Activated naive CD4-positive, alpha-beta T cell treated with anti-CD3 and anti-CD28 coated beads, Interleukin-2, amount 50 U/mL, for 72 hours (primary cell): ENCODE measurements at regions not wholly inside any gene's neighbourhood (a gene's known extent, or its start where the extent isn't known, plus 50 kb on each side); places are given as distances from the start of the nearest gene placed in this dataset.

Source experiments
- ATAC-seq, 2 donors: fragments of 150-1000 bp; cut with Tn5 transposase; 2 replicates each; pipeline ENCODE4 v1.10.0; 2021; ENCODE audit warnings: mild to moderate bottlenecking in 2 of 2, moderate library complexity in 2 of 2
- DNase-seq, 2 donors: peaks; one replicate each; pipeline ENCODE4 v3.0.0; 2021 to 2022; ENCODE audit warnings: low spot score in 2 of 2
- H3K27ac Mint-ChIP-seq, 2 donors: one replicate each; pipeline ENCODE4 v1.8.0; 2022; ENCODE audit warnings: mild to moderate bottlenecking in 2 of 2, mixed read lengths in 2 of 2
- H3K36me3 Mint-ChIP-seq, 2 donors: one replicate each; pipeline ENCODE4 v1.8.0; 2022; ENCODE audit warnings: mixed read lengths in 2 of 2
- H3K9me3 Mint-ChIP-seq, 2 donors: one replicate each; pipeline ENCODE4 v1.8.0; 2022; ENCODE audit warnings: mixed read lengths in 2 of 2

DNA sequence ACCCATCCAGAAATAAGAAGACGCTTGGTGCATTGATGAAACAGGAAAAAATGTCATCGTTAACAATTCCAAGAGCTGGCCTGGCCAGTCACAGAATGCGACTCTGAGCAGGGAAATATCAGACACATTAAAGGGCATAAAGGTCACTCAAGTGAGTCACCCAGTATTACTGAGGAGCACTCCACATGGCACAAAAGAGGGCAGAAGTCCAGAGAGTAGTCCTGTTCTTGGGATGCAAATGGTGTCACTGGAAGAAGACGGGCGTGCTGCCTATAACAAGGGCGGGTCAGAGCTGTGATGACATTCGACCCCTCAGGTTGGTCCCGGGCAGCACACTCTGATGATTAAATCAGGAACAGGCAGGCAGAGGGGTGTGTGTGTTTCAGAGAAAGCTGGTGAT, 720.3 kb downstream of the UQCRFS1 start:
- no peak overlapping the region for H3K27ac Mint-ChIP-seq
- no peak for DNase-seq
- ATAC-seq, result no peak
- H3K9me3 Mint-ChIP-seq, result no peaks in the 10 kb centered on the region
- H3K36me3 Mint-ChIP-seq, result peaks cover 0 to 4% of the 10 kb centered on the region in 2 donors

DNA sequence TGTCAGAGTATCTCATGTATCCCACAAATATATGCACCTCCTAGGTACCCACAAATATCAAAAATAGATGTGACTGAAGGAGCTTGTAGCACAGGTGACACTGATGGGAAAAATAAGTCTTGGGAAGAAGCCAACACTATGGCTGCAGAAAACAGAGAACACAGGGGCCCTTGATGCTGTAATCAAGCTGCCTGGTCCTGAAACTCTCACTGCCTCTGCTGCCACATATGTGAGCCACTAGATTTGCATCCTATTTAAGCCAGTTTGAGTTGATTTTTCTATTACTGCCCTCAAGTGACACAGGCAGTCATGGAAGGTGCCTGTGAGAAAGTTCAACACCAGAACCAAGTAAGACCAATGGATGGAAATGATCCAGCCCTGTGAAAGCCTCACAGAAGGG, 720.8 kb downstream of the UQCRFS1 start:
- DNase-seq (no peak), ATAC-seq (no peak)
- Mint-ChIP-seq H3K27ac (no peak overlapping the region), H3K36me3 (peaks cover 0 to 4% of the 10 kb centered on the region in 2 donors), H3K9me3 (no peaks in the 10 kb centered on the region)

DNA sequence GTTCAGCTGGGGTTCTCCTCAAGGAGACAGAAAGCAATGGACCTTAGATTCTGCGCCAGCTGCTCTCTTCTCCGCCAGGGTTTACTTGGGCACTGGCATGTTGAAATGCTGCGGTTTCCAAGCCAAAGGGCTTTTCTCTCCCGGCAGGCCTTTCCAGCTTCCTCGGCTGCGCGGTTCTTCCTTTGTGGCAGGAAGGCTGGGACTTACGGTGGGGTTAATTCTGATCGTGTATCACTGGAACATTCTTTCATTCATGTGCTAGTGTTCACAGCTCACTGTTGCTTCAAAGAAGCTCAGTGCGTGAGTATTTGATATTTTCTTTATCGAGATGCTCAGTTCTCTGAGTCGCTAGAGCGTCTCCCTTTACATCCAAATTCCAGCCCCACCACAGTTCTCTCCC, 723.2 kb downstream of the UQCRFS1 start:
- H3K36me3 Mint-ChIP-seq, result no peaks in the 10 kb centered on the region
- H3K27ac Mint-ChIP-seq, result no peak overlapping the region
- DNase-seq (no peak), ATAC-seq (no peak)
- H3K9me3 Mint-ChIP-seq, result no peaks in the 10 kb centered on the region

DNA sequence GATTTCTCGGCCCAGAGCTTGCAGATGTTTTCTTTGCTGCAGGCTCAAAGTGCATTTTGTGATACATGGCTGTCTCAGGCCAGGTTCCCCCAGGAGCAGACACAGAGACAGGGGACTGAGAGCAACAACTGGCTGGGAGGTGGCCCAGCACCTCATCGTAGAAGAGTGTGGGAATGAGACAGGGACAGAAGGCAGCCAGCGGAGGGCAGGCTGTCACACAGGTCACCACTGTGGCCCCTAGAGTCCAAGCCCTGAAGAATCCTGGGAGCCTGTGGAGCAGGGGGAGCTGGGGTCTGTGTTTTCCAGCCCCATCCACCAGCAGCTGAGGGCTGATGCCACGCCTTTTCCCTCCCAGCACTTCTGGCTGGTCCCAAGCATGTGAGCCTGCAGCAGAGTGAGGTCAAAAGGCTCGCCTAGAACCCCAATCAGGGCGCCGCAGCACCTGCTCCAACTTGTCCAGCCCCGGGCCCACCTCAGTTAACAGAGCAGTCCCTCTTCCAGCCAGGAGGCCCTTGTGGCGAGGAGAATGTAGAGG, 723.8 kb downstream of the UQCRFS1 start:
- DNase-seq (no peak), ATAC-seq (no peak)
- H3K9me3 Mint-ChIP-seq, result no peaks in the 10 kb centered on the region
- H3K27ac Mint-ChIP-seq, result no peak overlapping the region
- H3K36me3 Mint-ChIP-seq, result no peaks in the 10 kb centered on the region

DNA sequence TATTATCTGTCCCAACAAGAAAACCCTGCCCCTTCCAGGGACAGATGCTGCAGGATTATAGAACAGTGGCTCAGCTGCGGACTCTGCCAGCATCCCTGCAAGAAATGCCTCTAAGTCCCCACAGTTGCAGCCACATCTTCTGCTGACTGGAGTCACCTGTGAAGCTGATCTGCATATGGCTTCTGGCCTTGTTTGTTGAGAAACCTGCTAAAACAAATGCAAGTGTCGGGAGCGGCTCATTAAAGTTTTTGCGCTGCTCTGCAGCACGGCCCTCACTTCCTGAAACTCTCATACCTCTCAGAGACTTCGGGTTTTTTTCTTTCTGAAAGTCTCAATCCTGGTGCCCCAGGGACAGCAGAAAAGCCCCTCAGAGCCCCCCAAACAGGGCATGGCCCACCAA, 725.0 kb downstream of the UQCRFS1 start:
- ATAC-seq (no peak), DNase-seq (no peak)
- no peaks in the 10 kb centered on the region for H3K36me3 Mint-ChIP-seq
- no peak overlapping the region for H3K27ac Mint-ChIP-seq
- no peaks in the 10 kb centered on the region for H3K9me3 Mint-ChIP-seq

DNA sequence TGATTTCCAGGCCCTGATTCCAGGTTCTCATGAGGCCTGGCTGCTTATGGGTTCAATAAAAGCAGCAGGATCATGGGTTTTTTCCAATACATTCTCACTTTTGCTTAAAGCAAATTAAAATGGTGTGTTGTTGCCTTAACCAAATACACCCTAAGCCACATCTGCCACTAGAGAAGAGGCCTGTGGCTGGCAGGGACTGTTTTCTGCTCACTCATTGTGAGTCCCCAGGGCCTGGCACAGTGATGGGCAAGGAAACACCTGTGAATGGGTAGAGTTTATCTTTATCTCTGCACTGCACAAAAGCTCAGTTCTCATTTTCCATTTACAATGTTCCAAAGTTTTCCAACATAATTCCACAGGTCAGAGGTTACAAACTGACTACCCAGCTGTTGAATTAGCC, 726.0 kb downstream of the UQCRFS1 start:
- no peak for ATAC-seq
- H3K27ac Mint-ChIP-seq, result no peak overlapping the region
- H3K9me3 Mint-ChIP-seq, result no peaks in the 10 kb centered on the region
- H3K36me3 Mint-ChIP-seq, result no peaks in the 10 kb centered on the region
- DNase-seq, result no peak

DNA sequence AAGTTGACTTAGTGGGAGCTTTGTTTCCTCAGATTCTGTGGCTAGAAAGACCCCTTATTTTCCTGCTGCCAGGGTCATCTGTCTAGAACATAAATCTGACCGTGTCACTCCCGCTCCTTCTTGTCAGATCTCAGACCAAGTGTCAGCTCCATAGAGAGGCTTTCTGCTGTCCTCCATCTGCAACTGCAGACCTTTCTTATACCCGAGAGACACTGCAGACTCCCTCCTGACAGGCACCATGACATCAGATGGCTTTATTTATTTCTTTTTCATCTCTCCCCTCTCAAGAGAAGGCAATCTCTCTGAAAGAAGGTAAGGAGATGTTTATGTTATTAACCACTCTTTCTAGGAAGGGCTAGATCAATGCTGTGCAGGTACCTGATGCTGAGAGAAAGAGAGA, 726.5 kb downstream of the UQCRFS1 start:
- H3K27ac Mint-ChIP-seq, result no peak overlapping the region
- no peaks in the 10 kb centered on the region for H3K9me3 Mint-ChIP-seq
- no peak for DNase-seq
- H3K36me3 Mint-ChIP-seq, result no peaks in the 10 kb centered on the region
- no peak for ATAC-seq

DNA sequence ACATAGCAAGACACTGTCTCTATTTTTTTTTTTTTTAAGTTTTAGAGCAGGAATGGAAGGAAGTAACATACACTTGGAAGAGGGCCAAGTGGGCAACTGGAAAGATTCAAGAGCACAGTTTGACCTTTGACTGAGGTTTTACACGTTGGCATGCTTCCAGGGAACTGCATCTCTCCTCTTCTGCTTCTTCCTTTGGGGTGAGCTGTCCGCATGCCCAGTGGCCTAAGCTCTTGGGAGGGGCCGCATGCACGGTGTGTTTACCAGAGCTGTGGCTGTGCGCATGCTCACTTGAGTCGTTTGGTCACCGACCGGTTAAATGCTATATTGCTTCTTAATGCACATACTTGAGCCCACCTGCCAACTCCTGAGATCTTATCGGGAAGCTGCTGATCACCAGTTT, 727.7 kb downstream of the UQCRFS1 start:
- DNase-seq (no peak), ATAC-seq (no peak)
- Mint-ChIP-seq H3K36me3 (no peaks in the 10 kb centered on the region), H3K9me3 (no peaks in the 10 kb centered on the region), H3K27ac (no peak overlapping the region)

DNA sequence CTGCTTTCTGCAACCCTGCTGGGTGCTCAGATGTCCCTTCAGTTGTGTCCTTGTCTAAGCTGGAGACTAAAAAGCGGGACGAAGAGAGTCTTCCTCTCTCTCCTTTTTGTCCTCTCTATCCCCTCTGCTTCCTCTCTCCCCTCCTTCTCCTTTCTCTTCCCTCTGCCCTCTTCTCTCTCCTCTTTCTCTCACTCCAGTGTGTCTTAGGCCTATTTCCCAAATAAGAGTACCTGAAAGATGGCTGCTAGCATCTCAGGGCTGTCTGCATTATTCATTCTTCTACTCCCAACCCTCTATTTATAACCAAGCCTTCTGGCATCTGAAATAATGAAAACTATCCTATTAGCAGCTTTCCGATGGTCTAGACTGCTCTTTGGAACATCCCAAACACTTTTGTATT, 729.8 kb downstream of the UQCRFS1 start:
- no peak for DNase-seq
- H3K9me3 Mint-ChIP-seq, result no peaks in the 10 kb centered on the region
- H3K36me3 Mint-ChIP-seq, result peaks cover 0 to 6% of the 10 kb centered on the region in 2 donors
- no peak for ATAC-seq
- H3K27ac Mint-ChIP-seq, result no peak overlapping the region

DNA sequence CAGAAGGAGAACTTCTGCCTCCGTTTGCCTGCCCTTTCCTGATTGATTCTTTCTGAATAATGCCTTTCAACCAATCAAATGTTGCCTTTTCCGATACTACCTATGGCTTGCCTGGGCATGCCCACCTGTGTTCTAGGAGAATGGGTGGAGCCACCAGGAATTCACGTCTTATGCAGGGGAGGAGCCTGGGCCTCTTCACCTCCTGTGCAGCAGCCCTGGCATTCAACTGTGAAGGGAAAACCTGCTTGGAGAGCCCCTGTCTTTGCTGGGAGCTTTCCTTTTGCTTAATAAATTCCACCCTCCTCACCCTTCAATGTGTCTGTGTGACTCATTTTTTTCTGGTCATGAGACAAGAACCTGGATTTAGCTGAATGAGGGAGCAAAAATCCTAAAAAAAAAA, 730.7 kb downstream of the UQCRFS1 start:
- H3K9me3 Mint-ChIP-seq, result peaks cover 0 to 4% of the 10 kb centered on the region in 2 donors
- no peak overlapping the region for H3K27ac Mint-ChIP-seq
- DNase-seq, result no peak

DNA sequence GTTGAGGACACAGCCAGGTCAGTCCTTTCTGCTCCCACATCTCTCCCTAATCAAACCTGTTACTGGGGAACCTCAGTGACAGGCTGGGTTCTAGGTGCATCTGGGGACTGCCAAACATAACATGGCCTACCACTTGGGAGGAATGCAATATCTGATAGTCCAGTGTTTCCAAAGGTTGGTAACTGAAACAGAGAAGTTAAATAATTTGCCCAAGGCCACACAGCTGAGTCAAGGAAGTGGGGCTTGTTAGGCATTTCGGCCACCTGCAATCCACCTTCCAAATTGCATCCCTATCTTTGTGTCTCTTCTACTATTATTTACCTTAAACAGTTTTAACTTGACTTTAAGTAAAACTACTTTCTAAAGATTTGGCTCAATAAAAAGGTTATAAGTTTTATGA, 731.3 kb downstream of the UQCRFS1 start:
- ATAC-seq (no peak), DNase-seq (no peak)
- Mint-ChIP-seq H3K36me3 (peaks cover 0 to 11% of the 10 kb centered on the region in 2 donors), H3K27ac (peak overlapping the region in 1 of 2 donors; percentile 60), H3K9me3 (peaks cover 0 to 4% of the 10 kb centered on the region in 2 donors)

More for the DNA sequence above, 730.7 kb downstream of the UQCRFS1 start:
- ATAC-seq, result no peak
- H3K36me3 Mint-ChIP-seq, result peaks cover 0 to 11% of the 10 kb centered on the region in 2 donors

DNA sequence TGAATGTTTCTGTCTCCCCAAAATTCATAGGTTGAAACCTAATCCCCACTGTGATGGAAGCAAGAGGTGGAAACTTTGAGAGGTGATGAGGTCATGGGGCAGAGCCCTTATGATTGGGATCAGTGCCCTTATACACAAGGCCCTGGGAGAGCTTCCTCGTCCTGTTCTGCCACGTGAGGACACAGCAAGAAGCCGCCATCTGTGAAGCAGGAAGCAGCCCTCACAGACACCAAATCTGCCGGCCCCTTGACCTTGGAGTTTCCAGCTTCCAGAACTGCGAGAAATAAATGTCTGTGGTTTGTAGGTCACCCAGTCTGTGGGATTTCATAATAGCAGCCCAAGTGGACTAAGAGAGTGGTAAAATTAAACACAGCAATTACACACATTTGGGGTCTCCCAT, 737.4 kb downstream of the UQCRFS1 start:
- Mint-ChIP-seq H3K27ac (no peak overlapping the region), H3K9me3 (peaks cover 0 to 4% of the 10 kb centered on the region in 2 donors), H3K36me3 (peaks cover 0 to 11% of the 10 kb centered on the region in 2 donors)
- ATAC-seq (no peak), DNase-seq (no peak)

DNA sequence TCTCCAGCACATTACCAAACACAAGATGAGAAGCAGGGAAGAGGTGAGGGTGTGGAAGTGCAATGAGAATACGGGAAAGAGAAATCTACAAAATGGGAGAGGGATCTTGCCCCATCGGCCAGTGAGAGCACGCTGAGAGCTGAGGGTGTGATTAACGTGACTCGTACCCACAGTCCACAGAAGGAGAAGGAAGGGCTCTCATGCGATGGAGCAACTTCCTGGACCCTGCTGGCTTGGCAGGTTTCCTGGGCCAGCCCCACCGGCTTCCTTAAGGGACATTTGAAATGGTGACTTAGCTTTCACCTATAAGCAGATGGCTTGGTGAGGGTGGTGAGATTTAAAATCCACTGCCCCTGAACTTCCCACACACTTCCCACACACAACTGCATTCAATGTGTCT, 740.1 kb downstream of the UQCRFS1 start:
- H3K9me3 Mint-ChIP-seq, result peaks cover 0 to under 1% of the 10 kb centered on the region in 2 donors
- DNase-seq (no peak), ATAC-seq (no peak)
- no peak overlapping the region for H3K27ac Mint-ChIP-seq
- H3K36me3 Mint-ChIP-seq, result peaks cover 0 to 2% of the 10 kb centered on the region in 2 donors

DNA sequence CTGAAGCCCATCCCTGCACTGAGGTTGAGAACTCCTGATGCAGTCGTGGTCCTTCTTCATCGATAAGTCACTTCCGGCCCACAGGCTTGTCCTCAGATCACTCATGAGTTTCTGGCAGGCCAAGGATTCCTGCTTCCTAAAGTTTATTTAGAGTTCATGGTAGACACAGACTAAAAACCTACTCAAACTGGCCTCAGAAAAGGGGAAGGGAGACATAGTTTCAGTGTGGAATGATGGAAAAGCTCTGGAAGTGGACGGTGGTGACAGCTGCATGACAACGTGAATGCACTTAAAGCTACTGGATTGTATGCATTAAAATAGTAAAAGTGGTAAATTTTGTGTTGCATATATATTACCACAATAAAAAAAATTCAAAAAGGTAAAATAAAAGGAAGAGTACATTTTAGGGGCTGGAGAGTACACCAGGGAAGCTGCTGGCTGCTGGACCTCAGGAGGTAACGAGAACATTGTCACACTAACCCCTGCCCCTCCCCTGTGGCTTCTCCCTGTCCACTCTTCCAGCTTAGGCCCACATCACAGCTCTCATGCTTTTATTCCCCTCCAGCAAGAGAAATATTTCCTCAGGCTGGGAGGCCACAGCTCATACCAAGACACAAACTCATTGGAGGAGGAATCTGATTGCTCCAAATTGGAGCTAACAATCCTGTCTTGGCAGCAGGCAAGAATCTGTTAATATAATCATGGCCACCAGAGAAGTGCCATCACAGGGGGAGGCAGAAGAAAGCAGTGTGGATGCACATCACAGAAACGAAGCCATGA, 741.0 kb downstream of the UQCRFS1 start:
- Mint-ChIP-seq H3K9me3 (no peaks in the 10 kb centered on the region), H3K27ac (peak overlapping the region in 1 of 2 donors; percentile 6), H3K36me3 (no peaks in the 10 kb centered on the region)
- no peak for DNase-seq
- no peak for ATAC-seq

DNA sequence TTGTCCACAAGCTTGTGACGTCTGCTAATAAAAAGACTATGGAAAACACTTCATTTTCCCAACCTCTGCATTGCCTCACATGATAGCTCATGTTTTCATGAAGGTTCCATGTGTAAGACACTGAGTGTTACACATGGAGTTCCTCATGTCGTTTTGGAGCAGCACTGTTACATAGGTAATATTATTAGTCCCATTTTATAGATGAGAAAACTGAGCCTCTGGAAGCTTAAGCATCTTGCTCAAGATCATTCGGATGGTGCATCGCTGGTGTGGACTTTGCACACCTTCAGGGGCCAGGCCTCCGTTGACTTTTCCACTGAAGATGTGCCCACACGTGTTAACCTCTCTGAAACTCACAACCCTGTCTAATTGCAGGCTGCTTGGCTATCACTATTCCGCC, 743.4 kb downstream of the UQCRFS1 start:
- H3K27ac Mint-ChIP-seq, result no peak overlapping the region
- H3K36me3 Mint-ChIP-seq, result no peaks in the 10 kb centered on the region
- ATAC-seq (no peak), DNase-seq (no peak)
- no peaks in the 10 kb centered on the region for H3K9me3 Mint-ChIP-seq

DNA sequence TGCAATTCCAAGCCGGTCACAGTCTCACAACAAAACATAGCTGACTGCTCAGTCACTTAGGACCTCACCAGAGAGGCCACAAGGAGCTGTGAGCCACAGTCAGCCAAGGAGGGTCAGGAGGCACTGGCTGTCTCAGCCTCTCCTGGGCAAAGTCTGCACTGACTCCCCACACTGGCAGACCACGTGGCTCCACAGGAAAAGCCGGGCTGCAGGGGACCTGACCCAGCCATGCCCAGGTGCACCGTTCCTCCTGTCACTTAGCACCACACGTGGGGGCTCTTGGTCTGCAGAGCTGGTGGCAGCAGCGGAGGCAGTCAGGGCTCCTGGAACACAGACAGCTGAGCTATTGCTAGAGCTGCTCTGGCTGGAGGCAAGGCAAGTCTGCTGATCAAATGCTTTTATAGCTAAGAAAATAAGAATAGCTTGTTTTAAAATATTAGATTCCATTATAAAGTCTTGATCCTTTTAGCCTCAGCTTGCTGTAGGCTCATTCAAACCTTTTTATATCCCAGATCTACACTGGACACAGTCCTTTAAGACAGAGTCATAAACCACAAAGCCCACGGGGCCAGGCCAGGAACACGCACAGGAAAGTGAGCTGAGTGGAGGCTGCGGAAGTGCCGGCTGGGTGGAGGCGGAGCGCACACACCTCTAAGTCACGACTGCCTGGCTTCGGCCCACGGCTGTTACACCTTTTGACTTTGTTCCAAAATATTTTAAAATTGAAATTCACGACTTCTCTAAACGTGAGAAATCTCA, 744.1 kb downstream of the UQCRFS1 start:
- peak in 1 of 2 donors; percentile 7 for DNase-seq
- Mint-ChIP-seq H3K27ac (no peak overlapping the region), H3K36me3 (no peaks in the 10 kb centered on the region), H3K9me3 (no peaks in the 10 kb centered on the region)
- peak; percentile 44 to 83 for ATAC-seq
